Jurkat, Clone E6-1 (cell line): ENCODE measurements at regions not wholly inside any gene's neighbourhood (a gene's known extent, or its start where the extent isn't known, plus 50 kb on each side); places are given as distances from the start of the nearest gene placed in this dataset.

Experiments
- DNase-seq: peaks from one replicate; pipeline ENCODE4 v3.0.0-alpha.2; 2011; ENCODE audit warnings: low read depth, low spot score
- H3K4me3 ChIP-seq: 2 replicates; pipeline ENCODE4 v1.5.1; 2011; ENCODE audit warnings: mild to moderate bottlenecking, low read length, control low read depth, moderate library complexity

- no peak for DNase-seq
- no peak overlapping the region for H3K4me3 ChIP-seq
Observed at GRCh38 chr1:184210862-184211261, 159.3 kb downstream of the TSEN15 start.

- no peak for DNase-seq
- H3K4me3 ChIP-seq, result no peak overlapping the region
Observed at GRCh38 chr1:184212649-184213314, 161.3 kb downstream of the TSEN15 start.

DNA sequence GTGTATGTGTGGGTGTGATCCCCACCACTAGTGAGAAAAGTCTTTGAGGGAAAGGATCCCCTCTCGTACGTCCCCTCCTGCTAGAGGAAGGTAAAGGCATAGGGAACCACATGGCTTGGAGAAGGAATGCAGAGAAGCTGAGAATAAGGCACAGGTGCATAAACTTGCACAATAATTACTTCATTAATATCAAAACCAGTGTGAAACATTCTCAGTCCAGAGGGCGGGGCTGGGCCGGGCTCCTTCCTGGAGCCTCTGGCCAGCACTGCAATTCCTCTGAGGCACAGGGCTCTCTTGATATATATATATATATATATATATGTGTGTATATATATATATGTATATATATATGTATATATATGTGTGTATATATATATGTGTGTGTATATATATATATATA lies 162.6 kb downstream of the TSEN15 start:
- DNase-seq, result no peak
- H3K4me3 ChIP-seq, result no peak overlapping the region

DNA sequence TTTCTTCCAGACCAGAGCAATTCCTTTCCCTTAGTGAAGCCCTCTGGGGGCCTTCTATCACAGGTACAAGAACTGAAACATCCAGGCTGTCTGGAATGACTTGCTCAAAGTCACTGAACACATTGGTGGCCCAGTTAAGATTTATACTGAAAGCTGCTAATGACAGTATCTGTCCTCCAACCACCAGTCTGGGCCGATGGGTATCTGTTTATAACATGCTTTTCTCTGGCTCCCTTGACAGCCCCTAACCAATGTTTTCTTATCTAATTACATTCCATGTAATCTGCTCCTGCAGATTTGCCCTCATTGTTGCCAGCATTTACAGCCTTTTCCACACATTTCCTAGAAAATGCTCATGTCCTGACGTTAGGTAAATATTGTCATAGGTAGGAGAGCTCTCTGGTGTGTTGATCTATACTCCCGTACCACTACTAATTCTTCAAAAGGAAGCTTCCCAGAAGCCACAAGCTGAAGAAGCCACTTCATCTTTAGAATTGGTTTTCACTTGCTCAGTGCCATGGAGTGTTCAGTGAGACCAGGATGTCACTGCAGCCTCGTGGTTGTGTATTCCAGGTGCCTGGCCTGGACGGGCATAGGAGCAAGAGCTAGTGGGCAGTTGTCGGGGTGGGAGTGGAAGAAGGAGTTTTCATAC lies 163.9 kb downstream of the TSEN15 start:
- H3K4me3 ChIP-seq, result no peak overlapping the region
- no peak for DNase-seq

DNA sequence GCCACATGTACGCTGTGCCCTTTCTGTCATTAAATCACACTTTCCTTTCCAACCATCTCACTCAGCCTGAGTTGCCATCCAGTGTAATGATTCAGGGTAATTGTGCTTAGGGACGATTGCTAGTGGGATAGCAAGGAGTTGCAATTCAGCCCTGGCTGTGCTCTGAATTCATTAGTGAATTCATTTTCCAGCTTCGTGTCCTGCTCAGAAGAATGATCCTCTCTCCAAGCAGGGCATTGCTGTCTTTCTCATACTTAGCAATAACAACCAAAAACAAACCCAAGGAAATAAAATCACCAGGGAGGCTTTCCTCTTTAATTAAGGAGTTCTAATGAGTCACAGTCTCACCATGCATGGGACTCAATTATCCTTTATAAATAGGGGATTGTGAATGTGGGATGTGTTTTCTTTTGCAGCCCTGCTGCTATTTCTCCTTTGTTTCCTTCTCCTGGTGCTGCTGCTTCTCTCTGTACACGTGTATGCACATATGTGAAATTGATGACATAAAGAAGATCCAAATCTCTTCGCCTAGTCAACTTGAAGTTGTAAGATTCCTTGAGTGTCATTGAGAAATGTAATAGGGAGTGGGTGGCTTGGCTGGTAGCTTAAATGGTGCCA lies 167.0 kb downstream of the TSEN15 start:
- DNase-seq, result no peak

GRCh38 chr1:184219414-184219813 lies 167.4 kb upstream of the C1orf21 start:
- DNase-seq, result no peak
- H3K4me3 ChIP-seq, result no peak overlapping the region

More for the DNA sequence above, 167.0 kb downstream of the TSEN15 start:
- H3K4me3 ChIP-seq, result no peak overlapping the region

GRCh38 chr1:184219883-184220282 lies 166.9 kb upstream of the C1orf21 start:
- no peak for DNase-seq
- no peak overlapping the region for H3K4me3 ChIP-seq

- DNase-seq, result no peak
- H3K4me3 ChIP-seq, result no peak overlapping the region
Observed at GRCh38 chr1:184221087-184221486, 165.7 kb upstream of the C1orf21 start.

GRCh38 chr1:184222652-184223052 lies 164.2 kb upstream of the C1orf21 start:
- DNase-seq, result peak; percentile 20
- H3K4me3 ChIP-seq, result no peak overlapping the region

GRCh38 chr1:184223216-184223615 lies 163.6 kb upstream of the C1orf21 start:
- H3K4me3 ChIP-seq, result no peak overlapping the region
- no peak for DNase-seq

GRCh38 chr1:184225283-184226099 lies 161.3 kb upstream of the C1orf21 start:
- no peak for DNase-seq
- H3K4me3 ChIP-seq, result no peak overlapping the region

GRCh38 chr1:184226100-184226487 lies 160.7 kb upstream of the C1orf21 start:
- no peak overlapping the region for H3K4me3 ChIP-seq
- DNase-seq, result no peak

DNA sequence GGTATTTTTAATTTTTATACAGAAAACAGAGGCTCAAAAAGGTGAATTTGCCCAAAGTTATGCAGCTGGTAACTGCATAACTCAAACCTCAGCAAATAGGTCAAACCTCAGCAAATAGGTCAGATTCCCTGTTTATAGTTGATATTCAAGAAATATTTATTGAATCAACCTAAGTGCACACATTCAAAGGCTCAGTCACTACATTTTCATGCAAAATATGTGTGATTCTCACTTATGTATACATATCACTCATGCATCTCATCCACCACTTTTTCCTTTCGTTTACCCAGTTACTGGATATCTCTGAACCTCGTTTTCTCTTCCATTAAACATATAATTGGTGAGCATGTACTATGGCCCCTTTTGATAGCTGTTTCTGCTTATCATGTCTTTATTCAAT lies 158.3 kb upstream of the C1orf21 start:
- no peak for DNase-seq
- H3K4me3 ChIP-seq, result no peak overlapping the region

DNA sequence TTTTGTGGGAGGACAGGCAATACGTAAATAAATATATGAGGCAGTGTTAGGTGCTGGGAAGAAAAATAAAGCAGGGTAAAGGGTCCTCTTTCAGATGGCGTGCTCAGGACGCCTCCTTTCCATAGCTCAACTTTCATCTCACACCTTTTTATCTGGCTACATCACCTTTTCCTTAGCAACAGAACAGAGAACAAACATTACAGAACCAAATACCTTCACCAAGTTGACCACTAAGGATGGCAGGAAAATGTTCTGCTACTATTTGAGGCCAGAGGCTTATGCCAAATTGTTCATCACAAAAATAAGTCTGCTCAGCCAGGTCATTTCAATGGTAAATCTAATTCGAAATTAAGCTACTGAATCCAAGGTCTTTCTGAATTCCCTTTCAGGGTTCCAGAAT lies 149.2 kb upstream of the C1orf21 start:
- no peak overlapping the region for H3K4me3 ChIP-seq
- no peak for DNase-seq

DNA sequence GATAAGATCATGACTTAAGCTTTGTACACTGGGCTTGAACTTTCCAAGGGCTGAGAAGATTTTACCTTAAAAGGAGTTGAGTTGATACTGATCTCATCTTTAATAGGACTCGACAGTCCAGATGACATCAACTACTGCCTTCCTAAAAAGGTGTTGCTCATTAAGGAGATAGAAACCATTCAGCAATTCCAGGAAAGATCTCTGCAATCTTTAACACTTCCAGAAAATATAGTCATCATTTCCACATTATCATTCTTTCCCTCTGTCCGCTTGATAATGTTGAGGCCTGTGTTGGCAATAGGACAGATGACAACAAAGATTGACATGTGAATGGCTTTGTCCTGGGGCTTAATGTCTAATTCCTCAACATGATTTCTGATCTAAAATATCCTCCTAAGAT lies 145.4 kb upstream of the C1orf21 start:
- DNase-seq, result no peak

DNA sequence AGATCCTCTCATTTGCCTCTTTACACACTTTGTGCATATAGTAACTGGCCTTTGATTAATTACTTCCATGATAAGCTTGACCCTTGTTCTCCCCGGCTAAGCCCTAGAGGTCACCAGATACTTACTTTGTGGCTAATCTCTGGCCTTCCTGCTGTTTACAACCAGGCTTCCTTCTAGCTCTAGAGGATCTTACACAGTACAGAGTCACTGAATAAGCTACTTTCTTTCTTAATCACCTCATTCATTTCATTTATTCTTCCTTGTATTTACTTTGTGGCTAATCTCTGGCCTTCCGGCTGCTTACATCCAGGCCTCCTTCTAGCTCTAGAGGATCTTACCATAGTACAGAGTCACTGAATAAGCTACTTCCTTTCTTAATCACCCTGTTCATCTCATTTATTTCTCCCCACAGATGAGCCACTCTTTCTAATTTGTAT lies 144.3 kb upstream of the C1orf21 start:
- H3K4me3 ChIP-seq, result no peak overlapping the region
- no peak for DNase-seq

More for the DNA sequence above, 145.4 kb upstream of the C1orf21 start:
- H3K4me3 ChIP-seq, result no peak overlapping the region

DNA sequence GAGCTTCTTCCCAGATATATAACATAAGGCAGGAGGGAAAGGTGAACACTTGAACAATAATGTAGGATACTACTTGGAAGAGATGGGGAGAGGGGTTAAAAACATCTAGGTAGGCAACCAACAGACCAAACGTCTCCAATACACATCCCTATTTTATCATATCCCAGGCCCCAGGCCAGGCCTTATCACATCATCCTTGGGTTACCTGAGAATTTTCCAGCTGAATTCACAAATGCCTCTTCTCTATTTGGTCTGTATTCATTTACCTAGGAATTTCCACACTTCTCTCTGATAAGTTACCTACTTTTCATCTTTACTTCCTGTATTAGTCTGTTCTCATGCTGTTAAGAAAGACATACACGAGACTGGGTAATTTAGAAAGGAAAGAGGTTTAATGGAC lies 141.9 kb upstream of the C1orf21 start:
- no peak for DNase-seq
- no peak overlapping the region for H3K4me3 ChIP-seq

DNA sequence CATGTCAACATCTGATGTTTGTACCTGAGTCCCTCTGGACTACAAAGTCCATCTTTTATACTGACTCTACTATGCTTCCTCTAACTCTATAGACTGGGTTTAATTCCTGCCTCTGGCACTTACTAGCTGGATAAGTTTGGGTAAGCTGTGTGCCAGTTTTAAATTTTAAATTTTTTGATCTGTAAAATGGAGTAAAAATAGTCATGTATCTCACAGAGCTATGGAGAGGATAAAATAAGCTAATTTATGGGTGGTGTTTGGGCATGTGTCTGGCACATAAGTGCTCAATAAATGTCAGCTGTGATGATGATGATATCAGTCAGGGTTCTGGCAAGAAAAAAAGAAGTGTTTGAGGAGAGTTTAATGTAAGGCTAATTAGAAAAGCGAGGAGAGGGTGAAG lies 139.2 kb upstream of the C1orf21 start:
- H3K4me3 ChIP-seq, result no peak overlapping the region
- no peak for DNase-seq

DNA sequence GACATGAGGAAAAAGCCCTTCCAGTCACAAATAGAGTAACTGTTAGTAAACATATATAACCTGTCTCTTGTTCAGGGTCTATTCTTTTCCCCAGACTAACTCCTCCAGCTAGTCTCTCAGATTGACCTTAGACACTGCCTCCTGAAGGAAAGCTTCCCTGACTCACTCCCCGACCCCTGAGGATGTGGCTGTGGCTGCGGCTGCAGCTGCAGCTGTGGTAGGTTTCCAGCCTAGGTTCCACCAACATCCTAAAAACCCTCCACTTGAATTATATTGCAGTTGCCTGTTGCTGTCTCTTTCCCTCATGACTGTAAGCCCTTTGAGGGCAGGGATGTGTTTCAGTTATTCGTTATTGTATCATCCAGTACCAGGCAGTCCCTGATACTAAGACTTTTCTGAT lies 132.9 kb upstream of the C1orf21 start:
- no peak overlapping the region for H3K4me3 ChIP-seq
- DNase-seq, result no peak

DNA sequence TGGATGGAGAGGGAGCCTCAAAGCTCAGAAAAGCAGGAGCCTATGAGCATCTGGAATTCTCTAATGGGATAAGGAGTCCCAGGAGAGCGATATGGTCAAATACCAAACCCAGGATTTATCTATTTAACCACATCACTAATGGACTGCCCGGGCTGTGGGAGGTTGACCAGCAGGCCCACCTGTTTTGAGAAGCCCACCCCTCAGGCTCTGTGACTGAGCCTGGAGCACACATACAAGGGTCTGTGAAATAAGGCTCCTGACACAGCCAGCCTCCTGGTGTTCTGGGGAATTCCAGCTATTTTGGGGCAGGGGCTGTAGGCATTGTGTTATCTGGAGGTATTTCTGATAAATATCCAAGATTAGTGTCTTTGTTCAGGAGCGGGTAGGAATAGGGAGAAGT lies 132.0 kb upstream of the C1orf21 start:
- H3K4me3 ChIP-seq, result no peak overlapping the region
- DNase-seq, result no peak
